K562 (cell line): ENCODE measurements at regions not wholly inside any gene's neighbourhood (a gene's known extent, or its start where the extent isn't known, plus 50 kb on each side); places are given as distances from the start of the nearest gene placed in this dataset.

Experiments used
- CTCF ChIP-seq, 3 experiments: IDR thresholded peaks in 2 of 3; conservative IDR thresholded peaks in 1 of 3; 2 replicates each; pipeline ENCODE4 v1.5.1; 2011 to 2012; ENCODE audit warnings: low read length in 3 of 3, mild to moderate bottlenecking in 3 of 3, control low read depth in 2 of 3, improper control_type of control experiment in 1 of 3, inconsistent platforms in 1 of 3, low read depth in 1 of 3, mixed read lengths in 1 of 3, moderate library complexity in 1 of 3; ENCODE audit not compliant: insufficient read depth in 2 of 3
- EGR1 ChIP-seq: fragments of 450-650 bp; conservative IDR thresholded peaks from 2 replicates; pipeline ENCODE4 v1.6.1; 2017; ENCODE audit warnings: mild to moderate bottlenecking
- HMG20A ChIP-seq: fragments of 450-650 bp; formaldehyde crosslinking; conservative IDR thresholded peaks from 2 replicates; pipeline ENCODE4 v1.4.0; 2020; ENCODE audit warnings: mild to moderate bottlenecking, mixed read lengths
- SP2 ChIP-seq: IDR thresholded peaks from 2 replicates; pipeline ENCODE4 v1.6.1; 2011; ENCODE audit warnings: mild to moderate bottlenecking, low read depth, low read length, moderate library complexity; ENCODE audit not compliant: poor library complexity, severe bottlenecking; ENCODE audit errors: extremely low read depth
- TCF7 ChIP-seq: sonication (generic); IDR thresholded peaks from 2 replicates; pipeline ENCODE4 v1.6.1; 2016; ENCODE audit warnings: antibody characterized with exemption, borderline replicate concordance
- TEAD4 ChIP-seq, 2 experiments: sonication (generic) in 1 of 2; formaldehyde crosslinking in 1 of 2; IDR thresholded peaks; 2 replicates each; pipeline versions ENCODE4 v1.6.1 to v1.8.0; 2012 to 2022; ENCODE audit warnings: borderline replicate concordance in 1 of 2, inconsistent platforms in 1 of 2, low read length in 1 of 2, mild to moderate bottlenecking in 1 of 2, missing genetic modification reagents in 1 of 2
- ZNF140 ChIP-seq: fragments of 250-450 bp; sonication (Bioruptor Pico); IDR thresholded peaks from 2 replicates; pipeline ENCODE4 v1.8.0; 2021; ENCODE audit warnings: moderate library complexity, mild to moderate bottlenecking, inconsistent platforms
- ZNF354B ChIP-seq: fragments of 250-450 bp; sonication (Bioruptor Pico); IDR thresholded peaks from 2 replicates; pipeline ENCODE4 v1.4.0; 2020
- TF ChIP-seq, protein P1 (sequence below): sonication (generic); formaldehyde crosslinking; IDR thresholded peaks from 2 replicates; pipeline ENCODE4 v1.8.0; 2023; ENCODE audit warnings: mild to moderate bottlenecking, missing genetic modification reagents
- TF ChIP-seq, protein P2 (sequence below), 2 experiments: IDR thresholded peaks; 2 replicates each; pipeline ENCODE4 v1.6.1; 2012; ENCODE audit warnings: improper control_type of control experiment in 2 of 2, low read depth in 2 of 2, low read length in 2 of 2, borderline replicate concordance in 1 of 2

DNA sequence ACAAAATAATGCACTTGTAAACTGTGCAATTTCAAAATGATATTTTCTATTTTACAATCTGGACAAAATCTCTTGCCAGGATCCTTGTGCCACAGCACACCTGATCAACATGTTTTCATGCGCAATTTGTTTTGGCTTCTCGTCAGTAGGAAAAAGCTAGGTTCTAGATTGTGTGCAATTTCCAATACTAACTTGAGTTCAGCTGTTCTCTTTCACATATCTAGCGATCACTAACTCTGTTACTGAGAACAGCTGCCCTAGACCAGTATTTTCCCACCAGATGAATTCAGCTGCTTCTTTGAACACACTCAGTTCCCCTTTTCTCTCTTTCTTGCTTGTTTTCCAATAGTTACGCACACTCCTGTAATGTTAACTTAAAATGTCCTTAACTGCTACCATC lies 131.2 kb downstream of the MAGEB5 start:
- TF ChIP-seq ZNF354B (no peak), CTCF (IDR thresholded peaks at IDR 0.05 in 2 of 3, conservative IDR thresholded peaks at IDR 0.05 in 1 of 3; ENCODE audit: insufficient read depth in 2 of 3, low read depth in 1 of 3, low read length in 3 of 3) (no peak), HMG20A (CRISPR knock-in tag) (no peak), TEAD4 (IDR thresholded peaks at IDR 0.05; ENCODE audit: low read length) (no peak), TEAD4 (CRISPR knock-in tag; IDR thresholded peaks at IDR 0.05; ENCODE audit: borderline replicate concordance) (no peak), EGR1 (no peak), SP2 (no peak), TCF7 (no peak), ZNF140 (CRISPR knock-in tag) (no peak)
- TF ChIP-seq, protein P1, sequence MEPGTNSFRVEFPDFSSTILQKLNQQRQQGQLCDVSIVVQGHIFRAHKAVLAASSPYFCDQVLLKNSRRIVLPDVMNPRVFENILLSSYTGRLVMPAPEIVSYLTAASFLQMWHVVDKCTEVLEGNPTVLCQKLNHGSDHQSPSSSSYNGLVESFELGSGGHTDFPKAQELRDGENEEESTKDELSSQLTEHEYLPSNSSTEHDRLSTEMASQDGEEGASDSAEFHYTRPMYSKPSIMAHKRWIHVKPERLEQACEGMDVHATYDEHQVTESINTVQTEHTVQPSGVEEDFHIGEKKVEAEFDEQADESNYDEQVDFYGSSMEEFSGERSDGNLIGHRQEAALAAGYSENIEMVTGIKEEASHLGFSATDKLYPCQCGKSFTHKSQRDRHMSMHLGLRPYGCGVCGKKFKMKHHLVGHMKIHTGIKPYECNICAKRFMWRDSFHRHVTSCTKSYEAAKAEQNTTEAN (CRISPR knock-in tag): no peak
- TF ChIP-seq, protein P2, sequence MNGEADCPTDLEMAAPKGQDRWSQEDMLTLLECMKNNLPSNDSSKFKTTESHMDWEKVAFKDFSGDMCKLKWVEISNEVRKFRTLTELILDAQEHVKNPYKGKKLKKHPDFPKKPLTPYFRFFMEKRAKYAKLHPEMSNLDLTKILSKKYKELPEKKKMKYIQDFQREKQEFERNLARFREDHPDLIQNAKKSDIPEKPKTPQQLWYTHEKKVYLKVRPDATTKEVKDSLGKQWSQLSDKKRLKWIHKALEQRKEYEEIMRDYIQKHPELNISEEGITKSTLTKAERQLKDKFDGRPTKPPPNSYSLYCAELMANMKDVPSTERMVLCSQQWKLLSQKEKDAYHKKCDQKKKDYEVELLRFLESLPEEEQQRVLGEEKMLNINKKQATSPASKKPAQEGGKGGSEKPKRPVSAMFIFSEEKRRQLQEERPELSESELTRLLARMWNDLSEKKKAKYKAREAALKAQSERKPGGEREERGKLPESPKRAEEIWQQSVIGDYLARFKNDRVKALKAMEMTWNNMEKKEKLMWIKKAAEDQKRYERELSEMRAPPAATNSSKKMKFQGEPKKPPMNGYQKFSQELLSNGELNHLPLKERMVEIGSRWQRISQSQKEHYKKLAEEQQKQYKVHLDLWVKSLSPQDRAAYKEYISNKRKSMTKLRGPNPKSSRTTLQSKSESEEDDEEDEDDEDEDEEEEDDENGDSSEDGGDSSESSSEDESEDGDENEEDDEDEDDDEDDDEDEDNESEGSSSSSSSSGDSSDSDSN (IDR thresholded peaks at IDR 0.05; ENCODE audit: borderline replicate concordance in 1 of 2, low read depth in 2 of 2, low read length in 2 of 2): no peak
